ENCODE measurements at regions not wholly inside any gene's neighbourhood (a gene's known extent, or its start where the extent isn't known, plus 50 kb on each side); places are given as distances from the start of the nearest gene placed in this dataset.
"Not testable (repeated sequence)": the region's sequence is repeated elsewhere in the genome, so short reads cannot be mapped to it uniquely, and the experiment has no call there.

DNA sequence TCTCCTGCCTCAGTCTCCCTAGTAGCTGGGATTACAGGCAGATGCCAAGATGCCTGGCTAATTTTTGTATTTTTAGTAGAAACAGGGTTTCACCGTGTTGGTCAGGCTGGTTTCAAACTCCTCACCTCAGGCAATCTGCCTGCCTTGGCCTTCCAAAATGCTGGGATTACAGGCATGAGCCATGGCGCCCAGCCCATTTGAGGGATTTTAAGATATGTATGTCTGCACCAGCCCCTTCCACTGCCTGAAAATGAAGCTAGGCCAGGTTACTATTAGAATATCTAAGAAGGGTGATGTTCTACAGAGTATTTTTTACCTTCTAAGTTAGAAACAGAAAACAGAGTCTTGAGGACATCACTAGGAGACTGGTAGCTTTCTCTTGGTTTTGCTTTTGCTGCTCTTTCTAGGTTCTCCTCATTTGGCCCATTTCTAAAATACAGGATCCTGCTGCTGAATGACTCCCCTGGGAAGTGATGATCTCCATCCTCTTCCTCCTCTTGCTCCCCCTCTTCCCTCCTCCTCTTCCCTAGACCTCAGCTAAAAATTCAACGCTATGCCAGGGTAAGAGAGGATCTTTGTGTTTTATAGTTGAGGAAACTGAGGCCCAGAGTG is 118.5 kb downstream of the MYCN start:
- DNase-seq = no peak

DNA sequence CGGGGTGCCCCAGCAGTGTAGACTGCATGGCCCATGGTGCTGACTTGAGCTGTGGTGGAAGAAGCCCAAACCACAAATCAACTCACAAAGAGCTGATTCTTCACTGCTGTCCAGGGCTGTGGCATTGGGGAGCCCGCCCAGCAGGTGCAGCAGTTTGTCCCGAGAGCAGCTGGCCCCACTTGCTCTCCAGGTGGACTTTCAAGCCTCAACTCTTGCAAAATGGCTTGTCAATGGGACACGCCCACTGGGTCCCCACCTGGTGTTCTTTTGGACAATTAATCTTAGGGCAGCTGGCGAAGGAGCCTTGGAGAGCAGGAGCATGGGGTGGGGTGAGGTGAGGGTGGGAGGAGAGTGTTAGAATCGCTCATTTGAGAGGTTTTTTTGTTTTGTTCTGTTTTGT is 117.9 kb downstream of the MYCN start:
- DNase-seq = no peak

DNA sequence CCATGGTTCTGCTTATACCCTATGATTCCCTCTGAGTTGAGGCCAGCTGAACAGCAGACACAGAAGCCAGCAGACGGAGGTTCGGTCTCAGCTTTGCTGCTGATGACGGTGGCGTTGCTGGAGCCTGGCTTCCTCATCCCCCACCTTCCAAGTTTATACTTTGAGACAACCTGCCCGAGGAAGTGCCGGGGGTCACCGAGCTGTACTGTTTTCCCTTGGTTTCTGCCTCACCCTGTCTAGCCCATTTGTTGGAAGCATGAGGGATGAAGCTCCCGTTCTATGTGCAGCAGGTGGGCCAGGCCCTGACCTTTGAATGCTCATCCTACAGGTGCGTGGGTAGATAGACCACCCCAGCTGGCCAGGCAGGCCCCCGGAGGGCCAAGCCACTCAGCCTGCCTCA is 117.3 kb downstream of the MYCN start:
- DNase-seq = no peak

DNA sequence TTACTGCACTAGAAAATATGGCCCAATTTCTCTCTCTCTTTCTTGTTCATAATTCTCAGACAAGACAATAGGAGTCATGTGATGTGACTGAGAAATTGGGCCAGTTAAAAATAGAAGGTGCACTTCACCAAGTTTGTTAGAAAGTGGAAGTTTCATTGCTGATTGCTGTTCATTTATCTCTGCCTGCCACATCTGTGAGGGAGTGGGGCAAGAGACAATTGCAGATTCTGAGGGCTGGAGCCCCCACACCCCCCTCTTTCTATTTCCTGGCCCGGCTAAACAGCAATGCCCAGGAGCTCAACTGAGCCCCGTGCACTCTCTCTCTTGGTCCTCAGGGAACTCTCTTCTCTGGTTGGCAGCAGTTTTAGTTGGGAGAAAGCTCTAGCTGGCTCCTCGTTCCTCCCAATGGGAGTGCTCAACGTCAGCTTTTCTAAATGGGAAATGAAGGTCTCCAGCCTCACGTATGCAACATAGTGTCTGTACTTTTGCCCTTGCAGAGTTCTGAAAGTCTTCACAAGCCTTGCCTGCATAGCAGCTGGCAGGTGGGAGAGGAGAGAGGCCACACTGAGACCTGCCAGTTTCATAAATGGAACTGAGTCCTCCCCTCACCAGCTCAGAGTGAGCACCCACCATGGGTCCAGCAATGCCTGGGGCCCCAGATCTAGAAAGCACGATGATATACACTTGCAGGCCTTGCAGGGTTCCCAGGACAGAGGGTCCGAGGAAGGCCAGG is 115.7 kb downstream of the MYCN start:
- no peak for DNase-seq

DNA sequence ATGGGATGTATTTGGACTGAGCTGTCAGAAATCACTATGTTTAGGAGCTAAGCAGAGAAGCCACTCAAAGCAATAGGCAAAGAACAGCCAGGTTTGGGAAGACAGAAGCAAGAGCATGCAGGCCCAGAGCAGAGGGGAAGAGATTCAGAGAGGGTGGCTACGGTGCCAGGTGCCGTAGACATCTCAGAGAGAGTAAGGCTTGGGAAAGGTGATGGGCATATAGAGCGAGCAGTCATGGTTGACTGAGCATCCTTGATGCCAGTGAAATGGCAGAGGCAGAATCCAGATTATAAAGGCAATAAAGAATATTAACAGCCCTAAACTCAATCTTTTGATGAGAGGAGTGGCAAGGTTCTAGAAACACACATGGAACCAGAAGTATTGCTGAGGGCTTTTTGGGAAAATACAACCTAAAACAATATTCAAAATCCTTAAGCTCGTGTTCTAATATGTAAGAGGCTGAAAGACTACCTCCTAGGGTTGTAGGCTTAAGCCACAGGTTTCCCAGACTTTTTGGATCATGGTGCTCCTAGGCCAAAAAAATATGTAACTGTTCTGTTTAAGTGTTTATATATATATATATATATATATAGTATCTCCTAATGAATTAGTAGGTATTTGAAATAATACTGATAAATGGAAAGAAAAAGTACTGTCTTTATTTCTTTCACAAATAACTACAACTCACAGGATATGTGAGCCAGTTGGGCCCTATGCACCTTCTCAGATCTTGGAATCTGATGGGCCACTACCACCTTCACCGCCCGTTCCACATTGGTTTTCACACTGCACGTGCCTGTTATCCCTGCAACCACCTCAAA is 113.3 kb downstream of the MYCN start:
- no peak for DNase-seq

DNA sequence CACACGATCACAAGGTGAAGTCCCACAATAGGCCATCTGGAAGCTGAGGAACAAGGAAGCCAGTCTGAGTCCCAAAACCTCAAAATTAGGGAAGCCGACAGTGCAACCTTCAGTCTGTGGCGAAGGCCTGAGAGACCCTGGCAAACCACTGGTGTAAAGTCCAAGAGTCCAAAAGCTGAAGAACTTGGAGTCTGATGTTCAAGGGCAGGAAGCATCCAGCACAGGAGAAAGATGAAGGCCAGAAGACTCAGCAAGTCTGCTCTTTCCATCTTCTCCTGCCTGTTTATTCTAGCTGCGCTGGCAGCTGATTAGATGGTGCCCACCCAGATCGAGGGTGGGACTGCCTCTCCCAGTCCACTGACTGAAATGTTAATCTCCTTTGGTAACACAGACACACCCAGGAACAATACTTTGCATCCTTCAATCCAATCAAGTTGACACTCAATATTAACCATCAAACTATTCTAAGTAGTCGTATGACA is 112.3 kb downstream of the MYCN start:
- not testable (repeated sequence) for DNase-seq

DNA sequence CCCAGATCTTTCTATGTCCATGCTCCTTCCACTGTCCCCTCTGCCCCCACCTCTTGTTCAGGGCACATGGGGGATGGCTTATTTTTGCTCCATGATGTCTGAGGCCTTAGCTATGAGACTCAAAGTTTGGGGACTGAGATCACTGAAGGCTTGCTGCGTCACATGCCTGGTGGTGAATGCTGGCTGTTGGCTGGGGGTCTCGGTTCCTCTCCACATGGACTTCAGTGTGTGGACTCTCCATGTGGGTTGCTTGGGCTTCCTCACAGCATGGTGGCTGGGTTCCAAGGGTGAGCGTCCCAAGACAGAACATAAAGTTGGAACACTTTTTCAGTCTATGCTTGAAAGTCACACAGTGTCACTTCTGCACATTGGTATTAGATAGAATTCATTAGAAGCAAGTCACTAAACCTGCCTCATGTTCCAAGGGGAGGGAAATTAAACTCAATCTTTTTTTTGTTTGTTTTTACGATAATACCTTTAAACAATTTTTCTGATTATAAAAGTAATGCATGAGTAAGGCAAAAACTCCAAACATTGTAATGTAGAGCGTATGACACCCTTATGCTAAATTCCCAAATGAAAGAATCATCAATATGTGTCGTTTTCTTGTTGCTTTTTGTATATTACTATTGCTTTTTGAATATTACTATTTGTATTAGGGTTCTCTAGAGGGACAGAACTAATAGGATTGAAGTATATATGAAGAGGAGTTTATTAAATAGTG is 111.7 kb downstream of the MYCN start:
- no peak for DNase-seq

GRCh38 chr2:16050908-16051489 is 110.6 kb downstream of the MYCN start:
- DNase-seq = no peak

DNA sequence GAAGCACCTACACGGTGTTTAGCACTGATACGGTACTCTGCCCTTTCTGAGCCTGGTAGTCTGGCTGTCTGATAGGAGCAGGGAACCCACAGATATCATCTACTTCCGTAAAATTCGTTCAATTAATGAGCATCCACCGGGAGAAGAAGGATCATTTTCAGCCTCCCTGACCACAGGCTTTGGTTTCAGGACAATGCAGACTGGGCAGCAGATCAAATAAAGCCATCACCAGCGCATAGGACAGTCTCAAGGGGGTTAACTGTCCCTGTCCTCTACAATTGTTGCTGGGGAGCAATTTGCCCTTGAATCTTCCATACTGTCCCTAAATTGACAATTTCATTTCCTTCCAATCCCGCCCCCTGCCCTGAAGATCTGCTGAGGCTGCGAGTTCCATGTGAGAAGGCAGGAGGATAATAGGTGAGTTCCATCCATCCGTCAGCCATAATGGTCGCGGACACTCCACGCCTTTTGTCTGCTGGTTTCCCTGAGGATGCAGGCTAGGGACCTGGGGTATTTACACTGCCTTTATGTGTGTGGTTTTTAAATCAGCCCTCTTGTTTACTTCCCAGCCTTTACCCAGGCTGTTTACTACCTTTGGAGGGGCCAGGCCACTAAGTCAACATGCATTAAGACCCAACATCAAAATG is 110.0 kb downstream of the MYCN start:
- no peak for DNase-seq

- no peak for DNase-seq
These were observed 109.1 kb downstream of the MYCN start for GRCh38 chr2:16049406-16049805.

GRCh38 chr2:16048466-16048865 is 108.1 kb downstream of the MYCN start:
- no peak for DNase-seq

DNA sequence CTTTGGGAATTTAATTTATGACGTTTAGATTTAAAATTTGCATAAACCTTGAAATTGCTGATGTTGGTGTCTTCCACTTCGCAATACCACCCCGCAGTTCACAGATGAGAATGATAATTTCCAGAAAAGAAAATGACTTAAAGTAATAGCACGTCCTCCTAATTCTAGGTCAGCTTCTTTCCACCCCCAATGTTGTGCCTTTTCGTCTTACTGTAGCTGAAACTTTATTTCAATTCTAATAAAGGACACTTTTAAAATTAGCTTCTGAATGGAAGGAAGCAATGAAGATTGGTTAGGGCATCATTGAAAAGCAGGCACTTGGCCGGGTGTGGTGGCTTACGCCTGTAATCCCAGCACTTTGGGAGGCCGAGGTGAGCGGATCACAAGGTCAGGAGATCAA is 107.4 kb downstream of the MYCN start:
- no peak for DNase-seq

- no peak for DNase-seq
These were observed 106.3 kb downstream of the MYCN start for GRCh38 chr2:16046649-16047048.

DNA sequence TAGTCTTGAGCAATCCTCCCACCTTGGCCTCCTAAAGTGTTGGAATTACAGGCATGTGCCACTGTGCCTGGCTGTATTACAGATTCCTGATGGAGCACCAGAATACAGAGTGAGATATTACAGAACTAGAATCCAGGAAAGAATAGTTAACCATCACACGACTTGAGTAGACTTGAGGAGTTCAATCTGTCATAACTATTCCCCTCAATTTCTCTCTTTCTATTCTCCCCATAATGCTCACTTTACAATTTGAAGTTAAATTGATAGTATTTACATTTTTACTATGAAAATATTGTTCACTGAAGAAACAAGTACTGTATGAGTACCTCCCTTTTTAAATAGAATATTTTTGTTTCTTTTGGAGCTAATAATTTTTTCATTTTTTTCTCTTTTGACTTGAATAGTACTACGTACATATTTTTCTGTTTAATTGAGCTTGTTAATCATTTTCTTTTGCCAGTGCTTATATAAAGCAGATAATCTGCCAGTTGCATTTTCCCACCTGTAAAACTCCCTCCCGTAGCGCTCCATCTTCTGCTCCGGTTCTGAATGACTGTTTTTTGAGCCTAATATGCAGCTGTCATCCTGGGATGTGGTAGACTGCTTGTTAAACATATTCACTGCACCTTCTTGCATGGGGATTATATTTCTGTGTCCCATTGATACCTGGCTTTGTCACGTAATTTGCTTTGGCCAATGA is 105.5 kb downstream of the MYCN start:
- no peak for DNase-seq

DNA sequence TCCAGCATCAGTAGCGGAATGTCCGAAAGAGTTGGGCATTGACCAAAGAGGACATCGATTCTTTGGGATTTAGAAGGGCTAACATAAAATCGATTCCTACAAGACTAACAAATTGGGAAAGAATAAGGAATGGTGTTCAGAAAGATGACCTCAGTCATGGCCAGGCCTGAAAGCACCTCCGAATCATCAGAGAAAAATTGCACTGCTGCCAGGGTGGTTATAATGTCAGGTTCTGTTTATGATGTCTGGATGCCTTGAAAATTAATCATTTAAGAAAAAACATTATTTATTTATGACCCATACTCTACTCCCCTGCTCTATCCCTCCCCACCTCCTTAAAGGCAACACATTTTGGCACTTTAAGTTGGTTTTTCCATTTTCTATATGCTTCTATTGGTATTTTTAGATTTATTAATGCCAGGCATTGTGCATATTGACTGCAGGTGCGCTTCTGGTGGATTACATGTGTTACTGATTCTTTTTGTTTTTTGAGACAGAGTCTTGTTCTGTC is 104.7 kb downstream of the MYCN start:
- no peak for DNase-seq

GRCh38 chr2:16043627-16044026 is 103.3 kb downstream of the MYCN start:
- DNase-seq = no peak

DNA sequence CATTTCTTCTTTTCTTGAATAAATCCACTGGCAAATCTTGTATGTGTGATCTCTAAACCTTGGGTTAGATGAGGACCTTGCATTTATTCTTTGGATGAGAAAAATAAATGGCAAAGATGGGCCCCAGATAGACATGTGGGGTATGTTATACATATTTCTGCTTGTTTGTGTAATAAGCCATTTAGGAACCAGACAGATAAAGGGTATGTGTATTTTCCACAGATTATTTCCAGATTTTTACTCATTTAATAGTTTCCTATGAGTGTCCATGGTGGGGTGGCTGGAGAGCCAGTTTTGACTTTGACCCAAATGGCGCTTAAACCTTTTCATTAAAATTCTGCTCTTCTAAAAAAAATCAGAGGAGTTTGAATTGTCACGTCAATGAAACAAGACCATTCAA is 102.8 kb downstream of the MYCN start:
- DNase-seq = no peak

- DNase-seq = no peak
These were observed 101.9 kb downstream of the MYCN start for GRCh38 chr2:16042201-16042700.

DNA sequence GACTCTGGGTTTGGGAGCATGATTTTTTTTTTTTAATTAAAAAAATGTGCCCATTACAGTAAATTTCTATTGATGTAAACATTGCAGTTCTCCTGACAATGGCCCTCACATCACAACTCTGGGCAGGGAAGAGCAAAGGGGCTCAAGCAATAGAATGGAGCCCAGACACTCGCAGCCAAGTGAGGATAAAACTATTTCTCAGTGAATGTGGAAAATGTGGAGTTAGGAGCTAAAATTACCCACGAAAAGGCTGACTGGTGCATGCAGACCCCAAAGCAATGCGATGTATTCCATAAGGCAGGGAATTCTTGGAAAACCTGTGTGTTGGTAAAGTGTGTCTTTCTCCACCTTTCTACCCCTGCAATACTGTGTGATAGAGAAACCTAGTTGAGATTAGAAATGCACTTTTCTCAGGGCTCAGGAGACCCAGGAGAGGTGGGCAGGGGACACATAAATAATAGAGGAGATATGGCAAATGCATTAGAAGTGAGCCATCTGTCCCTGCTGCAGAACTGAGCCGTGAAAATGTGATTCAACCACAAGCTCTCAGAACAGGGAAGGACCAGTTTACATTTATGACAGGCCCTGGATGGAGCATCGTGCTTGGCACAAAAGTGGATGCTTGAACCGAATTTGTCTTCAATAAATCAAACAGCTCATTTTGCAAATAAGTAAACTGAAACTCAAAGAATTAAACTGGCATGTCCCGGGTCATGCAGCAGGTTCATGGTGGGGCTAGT is 100.1 kb downstream of the MYCN start:
- DNase-seq = no peak

DNA sequence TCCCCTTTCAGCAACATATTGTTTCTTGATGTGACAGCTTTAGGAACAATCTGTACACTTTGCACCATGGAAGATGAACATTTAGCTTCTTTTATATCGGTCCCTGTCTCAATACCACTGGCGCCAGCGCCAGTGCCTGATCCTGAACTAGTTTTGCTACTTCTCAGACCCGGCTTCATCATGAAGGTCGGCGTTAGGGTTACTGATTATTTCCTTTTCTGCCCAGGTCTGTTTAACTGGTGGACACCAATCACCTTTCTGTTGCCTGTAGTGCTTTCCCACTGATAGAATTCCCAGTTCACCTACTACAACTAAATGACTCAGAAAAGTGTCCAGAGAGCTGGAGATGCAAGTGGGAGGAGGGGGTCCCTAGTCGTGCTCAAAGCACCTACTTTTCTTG is 99.5 kb downstream of the MYCN start:
- DNase-seq = no peak
